ENCODE measurements at regions not wholly inside any gene's neighbourhood (a gene's known extent, or its start where the extent isn't known, plus 50 kb on each side); places are given as distances from the start of the nearest gene placed in this dataset.

GRCh38 chr15:47331829-47332393 lies 385.4 kb upstream of the SEMA6D start:
- no peak for TF ChIP-seq CTCF (IDR thresholded peaks at IDR 0.05)
- no peak overlapping the region for H3K4me3 ChIP-seq
- no peak for DNase-seq (ENCODE audit: low spot score)
- no peak overlapping the region for H3K27ac ChIP-seq

- TF ChIP-seq CTCF (IDR thresholded peaks at IDR 0.05), result no peak
- H3K4me3 ChIP-seq, result no peak overlapping the region
- DNase-seq (ENCODE audit: low spot score), result no peak
- no peak overlapping the region for H3K27ac ChIP-seq
Observed at GRCh38 chr15:47332481-47332880, 384.8 kb upstream of the SEMA6D start.

- H3K4me3 ChIP-seq, result no peak overlapping the region
- H3K27ac ChIP-seq, result no peak overlapping the region
- no peak for DNase-seq (ENCODE audit: low spot score)
- TF ChIP-seq CTCF (IDR thresholded peaks at IDR 0.05), result no peak
Observed at GRCh38 chr15:47333734-47334133, 383.6 kb upstream of the SEMA6D start.

GRCh38 chr15:47334805-47335535 lies 382.3 kb upstream of the SEMA6D start:
- Histone ChIP-seq H3K4me3 (no peak overlapping the region), H3K27ac (no peak overlapping the region)
- no peak for DNase-seq (ENCODE audit: low spot score)
- TF ChIP-seq CTCF (IDR thresholded peaks at IDR 0.05), result no peak

- Histone ChIP-seq H3K4me3 (no peak overlapping the region), H3K27ac (no peak overlapping the region)
- TF ChIP-seq CTCF (IDR thresholded peaks at IDR 0.05), result no peak
- DNase-seq (ENCODE audit: low spot score), result no peak
Observed at GRCh38 chr15:47337106-47337505, 380.2 kb upstream of the SEMA6D start.

GRCh38 chr15:47337836-47338235 lies 379.5 kb upstream of the SEMA6D start:
- DNase-seq (ENCODE audit: low spot score), result no peak
- Histone ChIP-seq H3K4me3 (no peak overlapping the region), H3K27ac (no peak overlapping the region)

More at GRCh38 chr15:47337836-47338235, 379.5 kb upstream of the SEMA6D start:
- TF ChIP-seq CTCF (IDR thresholded peaks at IDR 0.05), result no peak

All from coronary artery (tissue), 2 donors.